ENCODE measurements at regions not wholly inside any gene's neighbourhood (a gene's known extent, or its start where the extent isn't known, plus 50 kb on each side); places are given as distances from the start of the nearest gene placed in this dataset.

GRCh38 chr13:37364007-37364406 lies 234.6 kb downstream of the POSTN start:
- no peak for DNase-seq (ENCODE audit: low spot score)

DNA sequence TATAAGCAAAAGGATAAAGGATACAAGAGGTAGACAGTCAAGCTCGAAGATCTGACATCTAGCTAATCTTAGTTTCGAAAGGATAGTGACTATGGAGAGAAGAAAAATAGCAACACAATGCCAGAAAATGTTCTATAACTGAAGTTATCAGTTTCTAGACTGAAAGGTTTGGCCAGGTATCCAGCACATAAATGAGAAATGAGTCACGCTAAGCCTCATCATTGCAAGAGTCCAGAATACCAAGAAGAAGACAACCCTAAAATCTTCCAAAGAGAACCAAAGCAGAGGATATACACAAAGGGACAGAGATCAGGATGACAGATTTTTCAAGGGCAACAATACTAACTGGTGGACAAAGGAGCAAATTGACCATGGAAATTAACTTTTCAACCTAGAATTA lies 237.0 kb downstream of the POSTN start:
- no peak for DNase-seq (ENCODE audit: low spot score)

- DNase-seq (ENCODE audit: low spot score): no peak
These were observed 238.0 kb downstream of the POSTN start for GRCh38 chr13:37360556-37360955.

- DNase-seq (ENCODE audit: low spot score): no peak
These were observed 241.0 kb downstream of the POSTN start for GRCh38 chr13:37357548-37357947.

GRCh38 chr13:37353911-37354310 lies 244.7 kb downstream of the POSTN start:
- DNase-seq (ENCODE audit: low spot score): no peak

- DNase-seq (ENCODE audit: low spot score): no peak
These were observed 245.7 kb upstream of the CSNK1A1L start for GRCh38 chr13:37351211-37351610.

- DNase-seq (ENCODE audit: low spot score): no peak
These were observed 244.5 kb upstream of the CSNK1A1L start for GRCh38 chr13:37349916-37350315.

DNA sequence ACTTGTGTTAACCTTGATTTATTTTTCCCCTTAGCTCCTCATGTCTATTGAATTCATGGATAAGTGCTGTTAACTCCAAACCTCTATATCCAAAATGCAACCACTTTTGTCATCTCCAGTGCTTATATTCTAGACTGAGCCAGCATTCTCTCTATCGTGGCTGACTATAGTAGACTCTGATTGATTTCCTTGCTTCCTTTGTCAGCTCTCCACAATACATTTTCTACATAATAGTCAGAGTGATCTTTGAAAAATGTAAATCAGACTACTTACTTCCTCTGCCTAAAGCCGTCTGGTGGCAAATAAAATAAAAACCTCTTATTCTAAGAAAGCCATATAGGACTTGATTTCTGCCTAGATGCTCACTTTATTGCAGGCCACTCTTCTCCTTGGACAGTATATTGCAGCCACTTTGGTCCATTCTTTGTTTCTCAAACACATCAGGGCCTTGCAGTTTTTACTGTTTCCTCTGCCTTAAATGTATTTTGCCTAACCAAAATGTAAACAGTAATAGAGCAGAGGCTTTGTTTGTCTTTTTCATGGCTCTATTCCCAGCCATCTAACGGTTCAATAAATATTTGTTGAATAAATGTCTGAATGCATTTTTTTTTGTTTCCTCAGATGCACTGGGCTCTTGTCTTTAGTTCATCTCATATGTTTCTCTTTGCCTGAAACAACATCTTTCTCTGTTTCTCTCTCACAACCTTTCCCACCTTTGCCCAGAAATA lies 243.6 kb upstream of the CSNK1A1L start:
- no peak for DNase-seq (ENCODE audit: low spot score)

DNA sequence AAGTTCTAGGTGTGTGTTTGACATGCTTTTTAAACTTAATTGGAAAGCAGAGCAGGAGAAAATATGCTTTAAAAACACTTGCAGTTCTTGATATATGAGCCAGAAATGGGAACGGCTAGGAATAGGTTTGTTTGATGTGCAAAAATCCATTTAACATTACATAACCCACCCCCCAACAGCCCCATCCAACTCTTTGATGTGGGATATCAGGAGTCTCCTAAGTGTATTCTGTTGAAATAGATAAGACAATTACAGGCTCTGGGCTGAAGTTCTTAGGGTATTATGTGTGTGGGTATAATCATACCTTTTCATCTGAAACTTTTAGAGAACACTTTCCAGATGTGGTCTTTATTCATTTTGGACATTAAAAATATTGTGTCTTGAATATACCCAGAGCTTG lies 240.4 kb upstream of the CSNK1A1L start:
- DNase-seq (ENCODE audit: low spot score): peak; percentile 57

- DNase-seq (ENCODE audit: low spot score): no peak
These were observed 239.9 kb upstream of the CSNK1A1L start for GRCh38 chr13:37345391-37345790.

- DNase-seq (ENCODE audit: low spot score): peak; percentile 63
These were observed 238.6 kb upstream of the CSNK1A1L start for GRCh38 chr13:37344056-37344455.

- no peak for DNase-seq (ENCODE audit: low spot score)
These were observed 236.7 kb upstream of the CSNK1A1L start for GRCh38 chr13:37342205-37342604.

DNA sequence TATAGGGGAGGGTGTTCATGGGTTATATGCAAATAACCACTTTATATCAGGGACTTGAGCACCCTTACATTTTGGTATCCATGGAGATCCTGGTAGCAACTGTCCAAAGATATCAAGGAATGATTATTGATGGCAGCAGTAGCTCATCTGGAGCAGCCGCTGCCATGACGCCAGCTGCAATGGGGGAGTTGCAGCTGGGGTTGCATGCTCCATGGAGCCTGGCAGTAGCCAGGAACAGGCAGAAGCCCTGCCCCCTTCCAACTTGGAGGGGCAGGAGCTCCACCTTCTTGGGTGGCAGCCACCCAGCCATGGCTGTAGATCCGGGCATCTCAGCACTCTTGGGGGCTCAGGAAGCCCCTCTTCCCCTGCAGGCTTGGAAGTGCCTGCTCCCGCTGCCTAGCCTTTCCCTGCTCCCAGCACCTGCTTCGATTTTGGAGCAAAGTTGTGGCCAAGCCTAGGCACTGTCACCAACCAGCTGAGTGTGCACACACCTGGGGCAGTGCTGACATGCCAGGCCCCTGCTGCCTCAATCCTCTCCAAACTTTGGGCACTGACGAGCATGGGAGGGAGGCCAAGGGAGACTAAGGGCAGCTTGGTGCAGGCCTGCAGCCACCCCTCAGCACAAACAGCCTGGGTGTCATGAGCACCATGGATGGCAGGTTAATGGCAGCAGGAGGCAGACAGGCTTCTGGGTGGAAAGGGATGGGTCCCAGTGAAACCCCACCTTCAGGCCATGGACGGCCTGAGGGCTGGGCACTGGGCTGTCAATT lies 235.6 kb upstream of the CSNK1A1L start:
- peak; percentile 5 for DNase-seq (ENCODE audit: low spot score)

GRCh38 chr13:37339386-37339735 lies 233.9 kb upstream of the CSNK1A1L start:
- no peak for DNase-seq (ENCODE audit: low spot score)

- DNase-seq (ENCODE audit: low spot score): no peak
These were observed 233.4 kb upstream of the CSNK1A1L start for GRCh38 chr13:37338726-37339385.

- DNase-seq (ENCODE audit: low spot score): no peak
These were observed 220.9 kb upstream of the CSNK1A1L start for GRCh38 chr13:37326334-37326733.

DNA sequence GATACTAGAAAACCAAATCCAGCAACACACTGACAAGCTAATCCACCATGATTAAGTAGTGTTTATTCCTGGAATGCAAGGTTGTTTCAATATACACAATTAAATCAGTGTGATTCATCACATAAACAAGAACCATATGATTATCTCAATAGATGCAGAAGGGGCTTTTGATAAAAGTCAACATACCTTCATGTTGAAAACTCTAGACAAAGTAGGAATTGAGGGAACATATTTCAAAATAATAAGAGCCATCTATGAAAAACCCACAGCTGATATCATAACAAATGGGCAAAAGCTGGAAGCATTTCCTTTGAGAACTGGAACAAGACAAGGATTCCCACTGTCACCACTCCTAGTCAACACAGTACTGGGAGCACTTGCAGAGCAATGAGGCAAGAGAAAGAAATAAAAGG lies 213.6 kb upstream of the CSNK1A1L start:
- DNase-seq (ENCODE audit: low spot score): no peak

GRCh38 chr13:37316935-37317334 lies 211.5 kb upstream of the CSNK1A1L start:
- no peak for DNase-seq (ENCODE audit: low spot score)

DNA sequence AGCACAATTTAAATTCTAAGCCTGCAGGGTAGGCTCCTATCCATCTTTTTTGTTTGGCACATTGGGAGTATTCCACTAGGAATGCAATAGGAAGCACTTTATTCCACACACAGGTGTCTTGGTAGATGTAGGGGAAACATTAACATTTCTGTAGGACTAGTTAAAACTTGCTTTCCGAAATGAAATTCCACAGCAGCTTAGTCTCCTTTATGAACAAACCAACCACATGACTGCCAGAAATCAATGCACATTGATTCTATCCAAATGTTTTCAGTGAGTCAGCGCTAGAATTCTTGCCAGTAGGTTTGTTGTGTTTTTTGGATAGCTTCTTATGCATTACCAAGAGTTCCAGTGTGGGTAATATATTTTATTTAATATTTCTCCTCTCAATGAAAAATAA lies 207.9 kb upstream of the CSNK1A1L start:
- DNase-seq (ENCODE audit: low spot score): no peak

DNA sequence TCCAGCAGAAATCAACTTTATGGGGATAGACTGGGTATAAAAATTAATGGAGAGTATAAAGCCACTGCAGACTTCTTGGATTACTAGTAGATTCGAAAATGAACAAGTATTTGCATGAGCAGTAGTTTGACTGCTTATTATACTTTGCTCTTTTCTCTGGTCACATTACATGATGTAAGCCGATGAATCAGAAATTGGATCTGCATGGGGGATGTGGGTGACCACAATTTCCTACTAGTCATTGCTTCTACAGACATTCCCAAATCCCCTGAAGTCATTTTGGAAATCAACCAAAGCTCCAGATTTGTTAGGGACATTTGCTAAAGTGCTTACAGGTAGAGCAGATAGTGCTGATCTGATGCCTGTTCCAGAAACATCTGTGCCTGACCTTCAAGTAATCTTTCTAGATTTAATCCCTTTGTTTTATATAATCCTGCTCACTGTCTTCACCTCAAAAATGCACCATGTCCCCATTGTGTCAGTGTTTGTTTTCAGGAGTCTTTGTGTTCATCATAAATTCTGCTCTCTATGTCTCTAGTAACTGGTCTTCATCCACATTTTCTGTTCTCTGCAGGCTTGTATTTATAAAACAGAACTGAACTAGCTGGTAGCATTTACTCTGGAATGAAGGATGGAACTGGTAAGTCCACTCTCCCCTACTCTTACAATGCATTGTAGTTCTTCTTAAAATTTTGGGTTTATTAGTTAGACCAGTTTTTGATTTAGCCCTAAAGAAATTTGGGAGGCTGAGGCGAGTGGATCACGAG lies 201.5 kb upstream of the CSNK1A1L start:
- no peak for DNase-seq (ENCODE audit: low spot score)

- DNase-seq (ENCODE audit: low spot score): no peak
These were observed 198.1 kb upstream of the CSNK1A1L start for GRCh38 chr13:37303606-37304005.

DNA sequence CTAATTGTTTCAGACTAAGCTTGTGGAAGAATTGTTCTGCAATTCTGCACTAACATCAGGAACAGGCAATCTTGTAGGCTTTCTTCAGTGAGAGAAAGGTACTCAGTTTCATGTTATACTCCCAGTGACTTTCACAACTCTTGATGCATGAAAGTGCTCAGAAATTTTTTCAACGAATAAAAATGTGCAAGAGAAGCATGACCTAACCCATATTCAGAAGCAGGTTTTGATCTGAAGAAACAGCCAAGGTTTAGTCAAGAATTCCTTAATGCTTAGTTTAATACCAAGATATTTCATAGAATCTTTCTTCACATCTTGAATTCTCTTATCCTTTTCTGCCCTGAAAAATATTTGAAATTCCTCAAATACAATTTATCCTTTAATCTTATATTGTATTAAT lies 197.2 kb upstream of the CSNK1A1L start:
- DNase-seq (ENCODE audit: low spot score): no peak
